ENCODE measurements at regions not wholly inside any gene's neighbourhood (a gene's known extent, or its start where the extent isn't known, plus 50 kb on each side); places are given as distances from the start of the nearest gene placed in this dataset.

GRCh38 chr12:69064734-69065443 lies 131.9 kb upstream of the CPM start:
- no peaks in the 10 kb centered on the region for H3K79me1 ChIP-seq (ENCODE audit: low read length)
- no peak overlapping the region for H2BK12ac ChIP-seq (ENCODE audit: low read length)
- H2AFZ ChIP-seq (ENCODE audit: insufficient read depth, low read length, poor library complexity) = no peak overlapping the region
- H4K8ac ChIP-seq (ENCODE audit: low read depth, low read length) = no peak overlapping the region
- no peak for DNase-seq
- WGBS (ENCODE audit: extremely low coverage, insufficient coverage, insufficient read length) = no CpG with 5 or more reads among the region's 4 CpGs
- no peak overlapping the region for H2AK5ac ChIP-seq (ENCODE audit: low read length)
- H3K18ac ChIP-seq (ENCODE audit: low read length) = no peak overlapping the region
- H3K14ac ChIP-seq (ENCODE audit: low read length) = no peak overlapping the region
- no peak overlapping the region for H3K4me2 ChIP-seq (ENCODE audit: low read length)
- no peak overlapping the region for H2BK5ac ChIP-seq (ENCODE audit: low read depth, low read length, poor library complexity)
- no peak overlapping the region for H3K23ac ChIP-seq (ENCODE audit: low read length)
- H4K91ac ChIP-seq (ENCODE audit: low read depth, low read length) = no peak overlapping the region
- no peak overlapping the region for H3K9ac ChIP-seq (ENCODE audit: low read length)
- no peaks in the 10 kb centered on the region for H3K79me2 ChIP-seq (ENCODE audit: control insufficient read depth, insufficient read depth, low read length, poor library complexity)
- peaks cover 2% of the 10 kb centered on the region for H3K9me3 ChIP-seq (ENCODE audit: insufficient read depth, low read depth, low read length)
- no peaks in the 10 kb centered on the region for H3K36me3 ChIP-seq (ENCODE audit: control insufficient read depth in 1 of 2, insufficient read depth in 2 of 2, low read length in 2 of 2)
- no peak overlapping the region for H3K27ac ChIP-seq (ENCODE audit: low read depth, low read length)
- no peaks in the 10 kb centered on the region for H3K27me3 ChIP-seq (ENCODE audit: insufficient read depth, low read length)
- no peaks in the 10 kb centered on the region for H3K4me1 ChIP-seq (ENCODE audit: control insufficient read depth in 1 of 2, insufficient read depth in 2 of 2, low read length in 2 of 2)
- H2BK120ac ChIP-seq (ENCODE audit: insufficient read depth, low read length, poor library complexity) = no peak overlapping the region
- H4K12ac ChIP-seq (ENCODE audit: low read depth, low read length) = no peak overlapping the region
- no peak overlapping the region for H3K4me3 ChIP-seq (ENCODE audit: low read depth, low read length)
- no peak overlapping the region for H3K4ac ChIP-seq (ENCODE audit: low read depth, low read length)

DNA sequence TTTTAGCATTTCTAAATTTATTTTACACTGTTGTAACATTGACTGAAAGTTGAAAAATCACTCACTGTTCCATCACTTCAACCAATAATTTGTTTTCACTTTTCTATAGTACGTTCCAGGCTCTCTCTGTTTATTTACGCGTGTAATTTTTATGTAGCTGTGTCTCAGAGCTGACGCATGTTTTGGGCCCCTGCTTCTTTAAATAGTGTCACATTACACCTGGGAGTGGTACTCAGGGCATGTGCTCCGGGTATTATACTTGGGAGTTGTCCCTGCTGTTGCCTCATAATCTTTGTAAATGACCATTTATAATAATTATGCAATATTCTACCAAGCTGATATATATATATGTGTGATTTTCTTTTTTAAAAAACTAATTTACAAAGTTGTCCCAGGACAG lies 132.8 kb upstream of the CPM start:
- Histone ChIP-seq H3K4me3 (ENCODE audit: low read depth, low read length) (no peak overlapping the region), H2BK5ac (ENCODE audit: low read depth, low read length, poor library complexity) (no peak overlapping the region), H3K27me3 (ENCODE audit: insufficient read depth, low read length) (no peaks in the 10 kb centered on the region), H3K9me3 (ENCODE audit: insufficient read depth, low read depth, low read length) (peaks cover 2% of the 10 kb centered on the region), H3K18ac (ENCODE audit: low read length) (no peak overlapping the region), H2AFZ (ENCODE audit: insufficient read depth, low read length, poor library complexity) (no peak overlapping the region), H3K23ac (ENCODE audit: low read length) (no peak overlapping the region), H2BK120ac (ENCODE audit: insufficient read depth, low read length, poor library complexity) (no peak overlapping the region), H3K36me3 (ENCODE audit: control insufficient read depth in 1 of 2, insufficient read depth in 2 of 2, low read length in 2 of 2) (no peaks in the 10 kb centered on the region), H3K79me1 (ENCODE audit: low read length) (no peaks in the 10 kb centered on the region), H3K4ac (ENCODE audit: low read depth, low read length) (no peak overlapping the region), H2AK5ac (ENCODE audit: low read length) (no peak overlapping the region), H4K8ac (ENCODE audit: low read depth, low read length) (no peak overlapping the region), H3K79me2 (ENCODE audit: control insufficient read depth, insufficient read depth, low read length, poor library complexity) (no peaks in the 10 kb centered on the region), H3K4me1 (ENCODE audit: control insufficient read depth in 1 of 2, insufficient read depth in 2 of 2, low read length in 2 of 2) (no peaks in the 10 kb centered on the region), H4K12ac (ENCODE audit: low read depth, low read length) (no peak overlapping the region), H2BK12ac (ENCODE audit: low read length) (no peak overlapping the region), H3K9ac (ENCODE audit: low read length) (no peak overlapping the region), H3K4me2 (ENCODE audit: low read length) (no peak overlapping the region), H3K27ac (ENCODE audit: low read depth, low read length) (no peak overlapping the region), H3K14ac (ENCODE audit: low read length) (no peak overlapping the region), H4K91ac (ENCODE audit: low read depth, low read length) (no peak overlapping the region)
- no CpG with 5 or more reads among the region's 5 CpGs for WGBS (ENCODE audit: extremely low coverage, insufficient coverage, insufficient read length)
- no peak for DNase-seq

- Histone ChIP-seq H4K91ac (ENCODE audit: low read depth, low read length) (no peak overlapping the region), H3K4me2 (ENCODE audit: low read length) (no peak overlapping the region), H2BK5ac (ENCODE audit: low read depth, low read length, poor library complexity) (no peak overlapping the region), H4K8ac (ENCODE audit: low read depth, low read length) (no peak overlapping the region), H4K12ac (ENCODE audit: low read depth, low read length) (no peak overlapping the region), H2AK5ac (ENCODE audit: low read length) (no peak overlapping the region), H3K79me2 (ENCODE audit: control insufficient read depth, insufficient read depth, low read length, poor library complexity) (no peaks in the 10 kb centered on the region), H3K79me1 (ENCODE audit: low read length) (no peaks in the 10 kb centered on the region), H2BK12ac (ENCODE audit: low read length) (no peak overlapping the region), H3K9me3 (ENCODE audit: insufficient read depth, low read depth, low read length) (peaks cover 2% of the 10 kb centered on the region), H2AFZ (ENCODE audit: insufficient read depth, low read length, poor library complexity) (no peak overlapping the region), H3K27ac (ENCODE audit: low read depth, low read length) (no peak overlapping the region), H3K23ac (ENCODE audit: low read length) (no peak overlapping the region), H2BK120ac (ENCODE audit: insufficient read depth, low read length, poor library complexity) (no peak overlapping the region), H3K18ac (ENCODE audit: low read length) (no peak overlapping the region), H3K9ac (ENCODE audit: low read length) (no peak overlapping the region), H3K36me3 (ENCODE audit: control insufficient read depth in 1 of 2, insufficient read depth in 2 of 2, low read length in 2 of 2) (no peaks in the 10 kb centered on the region), H3K14ac (ENCODE audit: low read length) (no peak overlapping the region), H3K4me3 (ENCODE audit: low read depth, low read length) (no peak overlapping the region), H3K27me3 (ENCODE audit: insufficient read depth, low read length) (no peaks in the 10 kb centered on the region), H3K4me1 (ENCODE audit: control insufficient read depth in 1 of 2, insufficient read depth in 2 of 2, low read length in 2 of 2) (no peaks in the 10 kb centered on the region), H3K4ac (ENCODE audit: low read depth, low read length) (no peak overlapping the region)
- DNase-seq = no peak
- WGBS (ENCODE audit: extremely low coverage, insufficient coverage, insufficient read length) = no CpG with 5 or more reads among the region's 6 CpGs
Measured at GRCh38 chr12:69066492-69067373, 133.8 kb upstream of the CPM start.

DNA sequence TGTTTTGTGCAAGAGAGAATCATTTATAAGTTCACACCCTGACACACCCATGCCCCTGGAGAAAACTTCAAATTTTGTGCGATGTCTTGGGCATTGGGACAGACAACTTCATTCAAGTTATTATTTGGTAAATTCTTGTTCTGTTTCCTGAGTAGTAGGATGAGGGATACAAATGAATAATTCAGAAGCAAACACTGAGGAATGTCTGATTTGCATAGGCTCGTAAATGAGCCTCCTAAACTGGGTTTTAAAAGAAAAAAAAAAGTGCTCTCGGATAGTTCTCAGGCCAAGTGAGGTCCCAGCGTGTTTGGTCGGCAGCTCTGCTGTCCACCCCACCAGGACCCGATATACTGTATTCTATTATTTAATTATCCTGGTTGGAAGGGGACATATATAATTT lies 134.7 kb upstream of the CPM start:
- Histone ChIP-seq H3K9me3 (ENCODE audit: insufficient read depth, low read depth, low read length) (peaks cover 2% of the 10 kb centered on the region), H2BK12ac (ENCODE audit: low read length) (no peak overlapping the region), H3K4ac (ENCODE audit: low read depth, low read length) (no peak overlapping the region), H3K27ac (ENCODE audit: low read depth, low read length) (no peak overlapping the region), H4K8ac (ENCODE audit: low read depth, low read length) (no peak overlapping the region), H2AFZ (ENCODE audit: insufficient read depth, low read length, poor library complexity) (no peak overlapping the region), H2BK5ac (ENCODE audit: low read depth, low read length, poor library complexity) (no peak overlapping the region), H3K36me3 (ENCODE audit: control insufficient read depth in 1 of 2, insufficient read depth in 2 of 2, low read length in 2 of 2) (no peaks in the 10 kb centered on the region), H2BK120ac (ENCODE audit: insufficient read depth, low read length, poor library complexity) (no peak overlapping the region), H3K9ac (ENCODE audit: low read length) (no peak overlapping the region), H3K4me3 (ENCODE audit: low read depth, low read length) (no peak overlapping the region), H3K4me1 (ENCODE audit: control insufficient read depth in 1 of 2, insufficient read depth in 2 of 2, low read length in 2 of 2) (no peaks in the 10 kb centered on the region), H4K12ac (ENCODE audit: low read depth, low read length) (no peak overlapping the region), H3K79me2 (ENCODE audit: control insufficient read depth, insufficient read depth, low read length, poor library complexity) (no peaks in the 10 kb centered on the region), H4K91ac (ENCODE audit: low read depth, low read length) (no peak overlapping the region), H3K18ac (ENCODE audit: low read length) (no peak overlapping the region), H3K14ac (ENCODE audit: low read length) (no peak overlapping the region), H3K79me1 (ENCODE audit: low read length) (no peaks in the 10 kb centered on the region), H2AK5ac (ENCODE audit: low read length) (no peak overlapping the region), H3K4me2 (ENCODE audit: low read length) (no peak overlapping the region), H3K23ac (ENCODE audit: low read length) (no peak overlapping the region), H3K27me3 (ENCODE audit: insufficient read depth, low read length) (no peaks in the 10 kb centered on the region)
- no peak for DNase-seq
- WGBS (ENCODE audit: extremely low coverage, insufficient coverage, insufficient read length) = no CpG with 5 or more reads among the region's 6 CpGs

Measured in trophoblast cell (in vitro differentiated cells and primary cell).